Calu3 (cell line): ENCODE measurements at regions not wholly inside any gene's neighbourhood (a gene's known extent, or its start where the extent isn't known, plus 50 kb on each side); places are given as distances from the start of the nearest gene placed in this dataset.

Experiments used
- BruUV-seq: library from RNA; stranded (reverse); fragments of 400-500 nt; replicated peaks from 2 replicates; lab custom pipeline; 2021; lab: Mats Ljungman, UMichigan
- CTCF ChIA-PET: fragments of 300-600 bp; sonication (Branson Sonifier 250); formaldehyde crosslinking; loops from one replicate; lab custom pipeline; 2022; ENCODE audit warnings: antibody characterized with exemption; lab: Charles Lee
- DNase-seq: peaks from one replicate; pipeline ENCODE4 v3.0.0; 2022
- H3K27ac Mint-ChIP-seq: one replicate; pipeline ENCODE4 v1.8.0; 2022; ENCODE audit warnings: mixed read lengths; ENCODE audit not compliant: unreplicated experiment
- H3K27me3 Mint-ChIP-seq: one replicate; pipeline ENCODE4 v1.8.0; 2022; ENCODE audit warnings: mixed read lengths; ENCODE audit not compliant: unreplicated experiment
- H3K36me3 Mint-ChIP-seq: one replicate; pipeline ENCODE4 v1.8.0; 2022; ENCODE audit warnings: mild to moderate bottlenecking, moderate library complexity, mixed read lengths; ENCODE audit not compliant: insufficient read depth, unreplicated experiment
- H3K4me1 Mint-ChIP-seq: one replicate; pipeline ENCODE4 v1.8.0; 2022; ENCODE audit warnings: mild to moderate bottlenecking, low read depth, mixed read lengths; ENCODE audit not compliant: unreplicated experiment
- H3K4me3 Mint-ChIP-seq: one replicate; pipeline ENCODE4 v1.8.0; 2022; ENCODE audit warnings: mild to moderate bottlenecking, low read depth, moderate library complexity, mixed read lengths; ENCODE audit not compliant: unreplicated experiment
- H3K9me3 Mint-ChIP-seq: one replicate; pipeline ENCODE4 v1.8.0; 2022; ENCODE audit warnings: low read depth, mixed read lengths; ENCODE audit not compliant: unreplicated experiment
- intact Hi-C: fragments of 100-400 bp; cut with micrococcal nuclease; formaldehyde crosslinking; loops from one replicate; pipeline ENCODE4 v1.10.0; 2022; ENCODE audit not compliant: unreplicated experiment
- TF ChIP-seq, protein P1 (sequence below): fragments of 200-600 bp; IDR thresholded peaks from one replicate; pipeline ENCODE4 v1.8.0; 2022; ENCODE audit warnings: antibody characterized with exemption; ENCODE audit not compliant: unreplicated experiment

DNA sequence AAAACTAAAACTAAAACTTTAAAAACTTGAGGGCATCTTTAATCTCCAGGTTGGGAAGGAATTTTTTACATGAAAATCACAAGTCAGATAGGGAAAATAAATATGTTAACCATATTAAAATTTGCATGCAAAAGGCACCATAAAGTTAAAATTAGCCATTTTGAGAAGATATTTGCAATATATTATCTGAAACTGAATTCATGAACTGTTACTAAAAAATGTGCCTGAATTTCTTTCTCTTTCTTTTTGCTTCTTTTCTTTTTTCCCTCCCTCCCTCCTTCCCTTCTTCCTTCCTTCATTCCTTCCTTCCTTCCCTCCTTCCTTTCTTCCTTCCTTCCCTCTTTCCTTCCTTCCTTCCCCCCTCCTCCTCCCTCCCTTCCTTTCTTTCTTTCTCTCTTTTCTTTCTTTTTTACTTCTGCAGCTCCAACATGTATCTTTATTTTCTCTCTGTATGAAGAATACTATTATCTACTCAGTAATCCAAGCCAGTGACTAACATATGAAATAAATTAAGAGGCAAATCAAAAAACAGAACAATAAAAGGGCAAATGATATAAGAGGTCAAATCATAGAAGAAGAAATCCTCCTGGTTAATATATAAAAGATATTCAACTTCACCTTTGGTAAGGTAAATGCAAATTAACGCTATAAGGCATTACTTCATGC is 146.0 kb downstream of the BRMS1L start:
- BruUV-seq: no TSS peak
- DNase-seq: no peak
- H3K9me3 Mint-ChIP-seq: no peaks in the 10 kb centered on the region
- intact Hi-C loops: no loop called here
- no peaks in the 10 kb centered on the region for H3K4me1 Mint-ChIP-seq
- CTCF ChIA-PET: no interaction called here
- H3K27me3 Mint-ChIP-seq: no peaks in the 10 kb centered on the region
- TF ChIP-seq, protein P1, sequence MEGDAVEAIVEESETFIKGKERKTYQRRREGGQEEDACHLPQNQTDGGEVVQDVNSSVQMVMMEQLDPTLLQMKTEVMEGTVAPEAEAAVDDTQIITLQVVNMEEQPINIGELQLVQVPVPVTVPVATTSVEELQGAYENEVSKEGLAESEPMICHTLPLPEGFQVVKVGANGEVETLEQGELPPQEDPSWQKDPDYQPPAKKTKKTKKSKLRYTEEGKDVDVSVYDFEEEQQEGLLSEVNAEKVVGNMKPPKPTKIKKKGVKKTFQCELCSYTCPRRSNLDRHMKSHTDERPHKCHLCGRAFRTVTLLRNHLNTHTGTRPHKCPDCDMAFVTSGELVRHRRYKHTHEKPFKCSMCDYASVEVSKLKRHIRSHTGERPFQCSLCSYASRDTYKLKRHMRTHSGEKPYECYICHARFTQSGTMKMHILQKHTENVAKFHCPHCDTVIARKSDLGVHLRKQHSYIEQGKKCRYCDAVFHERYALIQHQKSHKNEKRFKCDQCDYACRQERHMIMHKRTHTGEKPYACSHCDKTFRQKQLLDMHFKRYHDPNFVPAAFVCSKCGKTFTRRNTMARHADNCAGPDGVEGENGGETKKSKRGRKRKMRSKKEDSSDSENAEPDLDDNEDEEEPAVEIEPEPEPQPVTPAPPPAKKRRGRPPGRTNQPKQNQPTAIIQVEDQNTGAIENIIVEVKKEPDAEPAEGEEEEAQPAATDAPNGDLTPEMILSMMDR: no peak
- H3K36me3 Mint-ChIP-seq: no peaks in the 10 kb centered on the region
- H3K4me3 Mint-ChIP-seq: no peak overlapping the region
- H3K27ac Mint-ChIP-seq: no peak overlapping the region

DNA sequence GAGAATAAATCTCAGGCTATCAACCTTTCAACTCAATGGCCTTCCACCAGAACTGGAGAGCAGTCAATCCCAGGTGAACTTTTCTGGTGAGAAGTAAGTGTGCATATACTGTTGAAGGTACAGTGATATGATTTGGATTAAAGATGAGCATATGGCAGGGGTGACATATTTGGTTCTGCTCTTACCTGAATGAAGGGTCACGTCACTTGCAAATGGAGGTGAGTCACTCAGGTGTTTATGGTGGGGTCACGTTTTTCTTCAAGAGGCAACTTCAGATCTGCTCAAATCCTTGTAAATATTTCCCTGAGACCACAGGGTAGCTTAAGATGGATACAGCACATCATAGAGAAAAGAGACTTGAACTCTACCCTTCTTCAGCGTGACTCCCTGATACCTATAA is 143.2 kb downstream of the BRMS1L start:
- no peak for DNase-seq
- CTCF ChIA-PET: no interaction called here
- H3K4me1 Mint-ChIP-seq: no peaks in the 10 kb centered on the region
- no peak overlapping the region for H3K4me3 Mint-ChIP-seq
- BruUV-seq: no TSS peak
- TF ChIP-seq, protein P1: no peak
- H3K9me3 Mint-ChIP-seq: no peaks in the 10 kb centered on the region
- no peaks in the 10 kb centered on the region for H3K36me3 Mint-ChIP-seq
- intact Hi-C loops: no loop called here
- H3K27me3 Mint-ChIP-seq: no peaks in the 10 kb centered on the region
- no peak overlapping the region for H3K27ac Mint-ChIP-seq

DNA sequence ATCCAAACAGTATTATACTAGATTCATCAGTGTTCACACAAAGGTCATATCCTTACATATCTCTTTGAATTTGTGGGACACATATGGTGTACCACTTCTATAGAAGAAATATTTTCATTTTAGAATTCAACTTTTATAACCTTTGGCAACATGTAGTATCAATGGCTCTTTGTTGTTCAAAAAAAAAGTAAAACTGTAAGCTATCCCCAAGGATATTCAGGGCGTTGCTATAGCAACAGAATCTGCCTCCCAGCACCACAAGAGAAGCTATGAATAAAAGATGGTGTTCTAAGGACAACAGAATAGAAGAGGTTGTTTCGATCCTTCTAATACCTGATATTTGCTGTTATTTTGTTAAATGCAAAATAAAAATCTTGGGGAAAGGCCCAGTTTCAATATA is 139.3 kb downstream of the BRMS1L start:
- TF ChIP-seq, protein P1: no peak
- no peaks in the 10 kb centered on the region for H3K36me3 Mint-ChIP-seq
- H3K4me3 Mint-ChIP-seq: no peak overlapping the region
- BruUV-seq: no TSS peak
- H3K9me3 Mint-ChIP-seq: no peaks in the 10 kb centered on the region
- H3K27ac Mint-ChIP-seq: no peak overlapping the region
- no peaks in the 10 kb centered on the region for H3K4me1 Mint-ChIP-seq
- intact Hi-C loops: no loop called here
- no peak for DNase-seq
- CTCF ChIA-PET: interaction anchor here (0.8 kb wide), 1 partner anchor 104 kb away, joined by 3 read pairs; no protein-coding TSS in a partner anchor
- H3K27me3 Mint-ChIP-seq: no peaks in the 10 kb centered on the region

DNA sequence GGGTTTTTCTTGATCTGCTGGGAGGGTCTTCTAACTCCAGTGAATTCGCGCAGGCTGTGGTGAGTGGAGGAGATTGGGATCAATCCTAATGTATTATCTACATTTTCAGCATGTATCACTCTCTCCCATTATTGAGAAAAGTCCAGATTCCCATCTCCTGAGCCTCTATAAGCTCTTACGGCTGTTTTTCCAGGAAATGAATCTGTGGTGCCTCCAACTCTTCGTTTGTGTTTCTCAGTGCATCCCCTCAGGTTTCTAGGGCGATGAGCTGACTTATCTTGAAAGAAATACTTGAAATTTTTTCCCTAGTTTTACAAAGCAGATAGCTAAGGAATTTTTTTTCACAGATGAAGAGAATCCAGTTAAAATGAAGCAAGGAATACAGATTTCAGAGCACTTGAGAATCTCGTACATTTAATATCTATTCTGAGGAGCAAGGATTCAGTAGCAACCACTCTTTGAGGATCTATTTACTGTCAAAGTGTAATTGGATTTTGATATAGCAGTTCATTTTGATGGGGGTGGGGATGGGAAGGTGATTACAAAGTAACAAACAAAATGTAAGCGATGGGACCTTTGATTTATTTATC is 138.7 kb downstream of the BRMS1L start:
- CTCF ChIA-PET: no interaction called here

More for the DNA sequence above, 138.7 kb downstream of the BRMS1L start:
- DNase-seq: no peak
- Mint-ChIP-seq H3K27me3 (no peaks in the 10 kb centered on the region), H3K27ac (no peak overlapping the region), H3K4me1 (peaks cover 1% of the 10 kb centered on the region), H3K4me3 (no peak overlapping the region), H3K9me3 (no peaks in the 10 kb centered on the region), H3K36me3 (no peaks in the 10 kb centered on the region)
- BruUV-seq: no TSS peak
- intact Hi-C loops: loop anchor here (5.0 kb wide), 1 partner anchor 593 kb away; no protein-coding TSS in a partner anchor
- TF ChIP-seq, protein P1: no peak
